Umbilical cord (tissue), 1 donor: ENCODE measurements at regions not wholly inside any gene's neighbourhood (a gene's known extent, or its start where the extent isn't known, plus 50 kb on each side); places are given as distances from the start of the nearest gene placed in this dataset.
"Not testable (repeated sequence)": the region's sequence is repeated elsewhere in the genome, so short reads cannot be mapped to it uniquely, and the experiment has no call there.

ENCODE experiments used
- DNase-seq: peaks from one replicate; pipeline ENCODE4 v3.0.0-alpha.2; 2015; ENCODE audit warnings: low spot score

- DNase-seq: peak; percentile 56
Measured at GRCh38 chr3:31096661-31097395, 202.4 kb upstream of the GADL1 start.

GRCh38 chr3:31100519-31100918 lies 206.1 kb upstream of the GADL1 start:
- no peak for DNase-seq

GRCh38 chr3:31101285-31101684 lies 206.8 kb upstream of the GADL1 start:
- DNase-seq: peak; percentile 31

GRCh38 chr3:31102196-31102879 lies 207.9 kb upstream of the GADL1 start:
- DNase-seq: no peak

GRCh38 chr3:31103181-31103580 lies 208.7 kb upstream of the GADL1 start:
- DNase-seq: no peak

GRCh38 chr3:31103623-31104180 lies 209.2 kb upstream of the GADL1 start:
- no peak for DNase-seq

GRCh38 chr3:31105011-31105410 lies 210.6 kb upstream of the GADL1 start:
- DNase-seq: no peak

GRCh38 chr3:31105438-31106077 lies 211.1 kb upstream of the GADL1 start:
- no peak for DNase-seq

GRCh38 chr3:31106204-31106603 lies 211.7 kb upstream of the GADL1 start:
- peak; percentile 15 for DNase-seq

- DNase-seq: no peak
Measured at GRCh38 chr3:31106912-31107311, 212.5 kb upstream of the GADL1 start.

GRCh38 chr3:31114929-31115283 lies 220.4 kb upstream of the GADL1 start:
- no peak for DNase-seq

- DNase-seq: not testable (repeated sequence)
Measured at GRCh38 chr3:31115531-31115930, 221.1 kb upstream of the GADL1 start.

GRCh38 chr3:31116651-31117050 lies 222.2 kb upstream of the GADL1 start:
- DNase-seq: no peak

GRCh38 chr3:31117854-31118253 lies 223.4 kb upstream of the GADL1 start:
- DNase-seq: no peak

- DNase-seq: peak; percentile 34
Measured at GRCh38 chr3:31124373-31124772, 229.9 kb upstream of the GADL1 start.

GRCh38 chr3:31125413-31126020 lies 231.1 kb upstream of the GADL1 start:
- DNase-seq: no peak

GRCh38 chr3:31129241-31129640 lies 234.8 kb upstream of the GADL1 start:
- no peak for DNase-seq

GRCh38 chr3:31132132-31132769 lies 237.8 kb upstream of the GADL1 start:
- peak; percentile 23 for DNase-seq

GRCh38 chr3:31133541-31133940 lies 239.1 kb upstream of the GADL1 start:
- no peak for DNase-seq

GRCh38 chr3:31135546-31135945 lies 241.1 kb upstream of the GADL1 start:
- DNase-seq: no peak

GRCh38 chr3:31137718-31138465 lies 243.4 kb upstream of the GADL1 start:
- peak; percentile 22 for DNase-seq
